Mesothelial cell of epicardium (in vitro differentiated cells): ENCODE measurements at regions not wholly inside any gene's neighbourhood (a gene's known extent, or its start where the extent isn't known, plus 50 kb on each side); places are given as distances from the start of the nearest gene placed in this dataset.

Source experiments
- DNase-seq, 2 experiments: peaks; one replicate each; pipeline ENCODE4 v3.0.0; 2021; ENCODE audit warnings: low spot score in 2 of 2; ENCODE audit not compliant: unreplicated experiment in 2 of 2
- H3K27ac Mint-ChIP-seq: 2 replicates; pipeline ENCODE4 v1.8.0; 2021; ENCODE audit warnings: mixed read lengths
- H3K27me3 Mint-ChIP-seq: 2 replicates; pipeline ENCODE4 v1.8.0; 2021; ENCODE audit warnings: low read depth, mixed read lengths
- H3K36me3 Mint-ChIP-seq: 2 replicates; pipeline ENCODE4 v1.8.0; 2021; ENCODE audit warnings: mixed read lengths
- H3K4me1 Mint-ChIP-seq: 2 replicates; pipeline ENCODE4 v1.8.0; 2021; ENCODE audit warnings: mixed read lengths
- H3K4me3 Mint-ChIP-seq: 2 replicates; pipeline ENCODE4 v1.8.0; 2021; ENCODE audit warnings: mild to moderate bottlenecking, moderate library complexity, mixed read lengths
- H3K9me3 Mint-ChIP-seq: 2 replicates; pipeline ENCODE4 v1.8.0; 2021; ENCODE audit warnings: mixed read lengths
- TF ChIP-seq, protein P1 (sequence below): fragments of 200-600 bp; sonication (generic); IDR thresholded peaks from one replicate; pipeline ENCODE4 v1.5.0; 2021; ENCODE audit warnings: antibody characterized with exemption; ENCODE audit not compliant: unreplicated experiment

DNA sequence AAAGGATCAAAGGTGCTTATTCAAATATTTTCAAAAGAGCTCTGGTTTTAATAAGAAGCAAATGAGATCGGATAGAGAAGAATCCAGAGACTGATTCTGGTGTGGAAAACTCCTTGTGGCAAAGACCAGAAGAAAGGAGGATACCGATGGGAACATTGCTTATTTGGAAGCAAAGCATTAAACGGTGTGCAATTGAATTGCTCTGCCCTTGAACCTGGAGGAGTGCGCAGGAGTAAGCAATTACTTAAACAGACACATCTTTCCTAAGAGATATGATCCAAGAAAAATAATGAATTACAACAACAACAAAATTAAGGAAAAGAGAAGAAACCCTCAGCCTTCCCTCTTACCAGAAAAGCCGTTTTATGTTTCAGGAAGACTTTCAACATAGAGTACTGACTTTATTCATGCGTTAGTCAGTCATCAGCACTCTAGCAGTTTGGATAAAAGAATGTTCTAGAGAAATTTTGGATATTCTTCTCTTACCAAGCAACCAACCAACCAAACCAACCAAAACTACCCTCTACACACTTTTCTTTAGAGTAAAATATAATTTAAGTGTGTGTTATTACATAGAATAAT, 191.7 kb downstream of the NTMT2 start:
- DNase-seq = no peak
- peaks cover 9% of the 10 kb centered on the region for H3K9me3 Mint-ChIP-seq
- H3K36me3 Mint-ChIP-seq = no peaks in the 10 kb centered on the region
- no peaks in the 10 kb centered on the region for H3K27me3 Mint-ChIP-seq
- peaks cover 20% of the 10 kb centered on the region for H3K4me1 Mint-ChIP-seq
- no peak overlapping the region for H3K4me3 Mint-ChIP-seq
- peak overlapping the region; percentile 50 for H3K27ac Mint-ChIP-seq
- TF ChIP-seq, protein P1, sequence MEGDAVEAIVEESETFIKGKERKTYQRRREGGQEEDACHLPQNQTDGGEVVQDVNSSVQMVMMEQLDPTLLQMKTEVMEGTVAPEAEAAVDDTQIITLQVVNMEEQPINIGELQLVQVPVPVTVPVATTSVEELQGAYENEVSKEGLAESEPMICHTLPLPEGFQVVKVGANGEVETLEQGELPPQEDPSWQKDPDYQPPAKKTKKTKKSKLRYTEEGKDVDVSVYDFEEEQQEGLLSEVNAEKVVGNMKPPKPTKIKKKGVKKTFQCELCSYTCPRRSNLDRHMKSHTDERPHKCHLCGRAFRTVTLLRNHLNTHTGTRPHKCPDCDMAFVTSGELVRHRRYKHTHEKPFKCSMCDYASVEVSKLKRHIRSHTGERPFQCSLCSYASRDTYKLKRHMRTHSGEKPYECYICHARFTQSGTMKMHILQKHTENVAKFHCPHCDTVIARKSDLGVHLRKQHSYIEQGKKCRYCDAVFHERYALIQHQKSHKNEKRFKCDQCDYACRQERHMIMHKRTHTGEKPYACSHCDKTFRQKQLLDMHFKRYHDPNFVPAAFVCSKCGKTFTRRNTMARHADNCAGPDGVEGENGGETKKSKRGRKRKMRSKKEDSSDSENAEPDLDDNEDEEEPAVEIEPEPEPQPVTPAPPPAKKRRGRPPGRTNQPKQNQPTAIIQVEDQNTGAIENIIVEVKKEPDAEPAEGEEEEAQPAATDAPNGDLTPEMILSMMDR = no peak

DNA sequence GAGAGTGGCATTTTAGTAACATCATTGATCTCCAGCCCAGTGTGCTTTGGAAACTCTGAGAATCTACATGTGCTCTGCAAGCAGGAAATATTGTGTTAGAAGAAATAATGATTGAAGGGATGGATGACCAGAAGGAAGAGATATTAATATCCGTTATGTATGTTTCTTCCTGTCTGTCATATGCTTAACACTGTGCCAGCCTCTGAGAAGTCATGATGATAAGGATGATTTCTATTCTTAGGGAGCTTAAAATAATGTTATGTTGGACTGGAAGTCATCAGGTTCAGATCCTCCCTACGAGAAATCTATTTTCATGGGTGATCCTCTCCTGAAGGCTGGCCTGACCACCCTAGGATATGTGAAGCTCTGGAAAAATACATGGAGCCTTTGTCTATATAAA, 192.4 kb upstream of the GORAB start:
- no peaks in the 10 kb centered on the region for H3K36me3 Mint-ChIP-seq
- H3K27me3 Mint-ChIP-seq = no peaks in the 10 kb centered on the region
- H3K4me1 Mint-ChIP-seq = peaks cover 11% of the 10 kb centered on the region
- H3K9me3 Mint-ChIP-seq = peaks cover under 1% of the 10 kb centered on the region
- no peak overlapping the region for H3K4me3 Mint-ChIP-seq
- TF ChIP-seq, protein P1 = no peak
- no peak for DNase-seq
- H3K27ac Mint-ChIP-seq = no peak overlapping the region

DNA sequence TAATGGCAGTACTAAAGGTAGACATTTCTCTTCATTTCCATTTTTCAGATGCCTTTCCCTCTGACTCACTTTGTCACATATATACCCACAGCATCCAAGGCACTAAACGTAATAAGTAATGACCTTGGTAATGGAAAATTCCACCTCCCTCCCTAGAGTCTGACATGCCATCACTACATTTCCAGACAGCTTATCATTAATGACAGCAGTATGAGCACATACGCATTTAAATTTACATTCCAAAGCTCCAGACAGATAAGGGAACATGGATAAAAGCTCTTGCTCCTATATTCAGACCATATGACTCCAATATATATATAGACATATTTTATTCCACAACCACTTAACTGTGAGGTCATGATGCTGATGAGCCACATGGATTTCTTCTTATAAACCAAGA, 191.7 kb upstream of the GORAB start:
- Mint-ChIP-seq H3K36me3 (no peaks in the 10 kb centered on the region), H3K4me3 (no peak overlapping the region), H3K9me3 (no peaks in the 10 kb centered on the region), H3K4me1 (peaks cover 11% of the 10 kb centered on the region), H3K27me3 (no peaks in the 10 kb centered on the region), H3K27ac (no peak overlapping the region)
- TF ChIP-seq, protein P1 = no peak
- DNase-seq = no peak

DNA sequence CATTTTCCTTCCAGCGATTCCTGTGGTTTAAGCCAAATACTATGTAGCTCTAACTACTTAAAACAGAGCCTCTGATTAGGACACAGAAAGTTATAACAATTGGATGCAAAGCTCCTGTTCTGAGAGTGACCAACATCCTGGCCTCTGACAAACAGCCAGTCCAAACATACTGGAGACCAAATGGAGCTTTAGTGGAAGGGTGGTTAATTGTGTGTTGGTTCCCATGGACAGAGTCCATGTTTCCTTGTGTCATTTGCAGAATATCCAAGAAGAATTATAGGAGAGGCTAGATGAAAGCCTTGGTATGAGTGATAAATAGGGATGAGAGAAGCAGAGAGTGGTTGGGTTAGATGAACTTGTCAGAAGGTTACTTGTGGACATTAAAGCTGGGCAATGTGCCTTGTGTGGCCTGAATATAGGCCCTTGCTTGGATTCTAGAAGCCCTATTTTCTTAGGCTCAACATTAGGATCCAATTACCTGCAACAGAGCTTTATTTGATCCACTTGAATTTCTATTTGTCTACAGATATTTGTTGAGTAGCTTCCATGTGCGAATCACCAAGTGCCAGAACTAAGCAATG, 180.5 kb upstream of the GORAB start:
- Mint-ChIP-seq H3K4me1 (no peaks in the 10 kb centered on the region), H3K36me3 (no peaks in the 10 kb centered on the region), H3K9me3 (no peaks in the 10 kb centered on the region), H3K27ac (no peak overlapping the region), H3K4me3 (no peak overlapping the region), H3K27me3 (no peaks in the 10 kb centered on the region)
- TF ChIP-seq, protein P1 = no peak
- no peak for DNase-seq

DNA sequence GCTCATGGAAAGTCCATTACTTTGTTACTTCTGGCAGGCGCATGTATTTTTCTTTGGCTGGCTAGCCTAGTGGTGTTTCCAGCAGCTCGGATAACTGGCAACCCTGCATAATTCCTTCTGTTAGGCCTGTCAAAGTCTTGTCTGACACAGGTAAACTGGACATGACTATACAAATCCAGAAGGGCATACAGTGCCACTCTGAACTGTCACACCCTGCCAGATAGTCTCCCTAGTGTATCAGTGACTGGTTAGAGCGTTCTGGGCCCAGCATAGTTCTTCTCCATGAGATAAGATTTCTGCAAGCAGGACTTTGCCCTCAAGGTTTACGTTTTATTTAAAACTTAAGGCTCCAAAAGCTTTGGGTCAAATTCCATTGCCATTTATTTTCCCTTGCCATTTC, 177.7 kb upstream of the GORAB start:
- no peaks in the 10 kb centered on the region for H3K27me3 Mint-ChIP-seq
- DNase-seq = no peak
- no peak overlapping the region for H3K27ac Mint-ChIP-seq
- peaks cover 11% of the 10 kb centered on the region for H3K9me3 Mint-ChIP-seq
- no peaks in the 10 kb centered on the region for H3K4me1 Mint-ChIP-seq
- no peaks in the 10 kb centered on the region for H3K36me3 Mint-ChIP-seq
- H3K4me3 Mint-ChIP-seq = no peak overlapping the region
- TF ChIP-seq, protein P1 = no peak
